ENCODE measurements at regions not wholly inside any gene's neighbourhood (a gene's known extent, or its start where the extent isn't known, plus 50 kb on each side); places are given as distances from the start of the nearest gene placed in this dataset.
A peak's percentile ranks its signal among the peaks of the same experiment; 100 is the strongest.

DNA sequence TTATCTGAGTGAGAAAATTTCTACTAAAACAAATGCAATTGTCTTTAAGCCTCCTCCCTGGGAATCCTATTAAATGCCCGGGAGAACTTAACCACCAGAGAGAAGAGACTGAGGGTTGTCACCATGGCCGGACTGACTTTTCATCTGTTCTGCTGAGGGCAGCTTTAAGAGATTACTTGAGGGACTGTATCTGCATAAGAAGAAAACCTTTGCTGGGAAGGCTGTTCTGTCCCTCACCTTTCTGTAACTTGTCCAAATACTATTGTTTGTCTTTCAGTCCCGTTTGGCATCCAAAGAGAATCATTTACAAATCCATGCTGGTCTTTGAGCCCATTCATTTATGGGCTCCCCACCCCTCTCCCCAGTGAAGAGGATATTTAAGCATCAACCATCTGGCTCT lies 306.3 kb upstream of the FLRT2 start:
- TF ChIP-seq FOXP2 (optimal IDR thresholded peaks at IDR 0.05; ENCODE audit: control extremely low read depth, extremely low read length, insufficient read depth) (no peak), EZH2 (IDR thresholded peaks at IDR 0.05) (no peak), POLR2AphosphoS5 (IDR thresholded peaks at IDR 0.05; ENCODE audit: borderline replicate concordance, low read depth, low read length) (no peak)
- no peaks in the 10 kb centered on the region for H3K9me3 ChIP-seq (ENCODE audit: low read depth, low read length)
- H3K9ac ChIP-seq (ENCODE audit: insufficient read length), result no peak overlapping the region
- no peak for DNase-seq (ENCODE audit: low read depth, low spot score)
- no peak overlapping the region for H3K27ac ChIP-seq
- no peaks in the 10 kb centered on the region for H3K36me3 ChIP-seq (ENCODE audit: insufficient read depth, low read length)
- H3K4me3 ChIP-seq, result no peak overlapping the region

DNA sequence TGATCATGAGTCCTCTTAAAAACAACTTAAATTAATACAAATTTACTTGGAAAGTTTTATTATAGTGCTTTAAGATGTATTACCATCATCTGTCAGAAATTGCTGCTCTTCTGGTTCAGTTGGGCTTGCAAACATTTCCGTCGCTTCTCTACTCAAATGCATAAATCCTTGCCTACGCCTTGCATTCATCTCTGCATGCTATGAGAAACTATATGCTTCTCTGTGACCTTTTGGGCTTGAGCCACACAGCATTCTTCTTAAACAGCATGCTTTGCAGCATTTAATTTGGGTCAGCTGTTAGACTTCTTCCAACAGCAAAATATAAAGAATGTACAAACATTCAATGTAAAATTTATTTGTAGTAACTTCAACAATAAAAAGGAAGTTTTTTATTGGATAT lies 305.7 kb upstream of the FLRT2 start:
- H3K9me3 ChIP-seq (ENCODE audit: low read depth, low read length), result no peaks in the 10 kb centered on the region
- no peak for DNase-seq (ENCODE audit: low read depth, low spot score)
- no peak overlapping the region for H3K9ac ChIP-seq (ENCODE audit: insufficient read length)
- no peaks in the 10 kb centered on the region for H3K36me3 ChIP-seq (ENCODE audit: insufficient read depth, low read length)
- TF ChIP-seq POLR2AphosphoS5 (IDR thresholded peaks at IDR 0.05; ENCODE audit: borderline replicate concordance, low read depth, low read length) (no peak), FOXP2 (optimal IDR thresholded peaks at IDR 0.05; ENCODE audit: control extremely low read depth, extremely low read length, insufficient read depth) (no peak), EZH2 (IDR thresholded peaks at IDR 0.05) (no peak)
- H3K4me3 ChIP-seq, result no peak overlapping the region
- H3K27ac ChIP-seq, result no peak overlapping the region

DNA sequence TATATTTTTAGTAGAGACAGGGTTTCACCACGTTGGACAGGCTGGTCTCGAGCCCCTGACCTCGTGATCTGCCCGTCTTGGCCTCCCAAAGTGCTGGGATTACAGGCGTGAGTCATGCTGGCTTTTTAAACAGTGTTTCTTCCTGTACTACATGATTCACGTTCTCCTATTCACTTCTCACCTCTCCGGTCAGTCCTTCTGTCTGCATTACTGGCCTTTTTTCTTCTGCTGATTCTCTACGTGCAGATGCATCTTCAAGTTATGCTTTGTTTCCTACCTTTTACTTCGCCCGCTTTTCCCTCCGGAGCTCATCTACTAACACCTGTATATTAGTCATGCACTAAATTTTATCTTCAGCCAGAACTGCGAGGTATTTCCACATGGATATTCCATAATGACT lies 296.2 kb upstream of the FLRT2 start:
- H3K9ac ChIP-seq (ENCODE audit: insufficient read length), result no peak overlapping the region
- H3K9me3 ChIP-seq (ENCODE audit: low read depth, low read length), result no peaks in the 10 kb centered on the region
- no peak overlapping the region for H3K27ac ChIP-seq
- no peak for DNase-seq (ENCODE audit: low read depth, low spot score)
- H3K4me3 ChIP-seq, result no peak overlapping the region
- no peaks in the 10 kb centered on the region for H3K36me3 ChIP-seq (ENCODE audit: insufficient read depth, low read length)
- no peak for TF ChIP-seq EZH2 (IDR thresholded peaks at IDR 0.05)

DNA sequence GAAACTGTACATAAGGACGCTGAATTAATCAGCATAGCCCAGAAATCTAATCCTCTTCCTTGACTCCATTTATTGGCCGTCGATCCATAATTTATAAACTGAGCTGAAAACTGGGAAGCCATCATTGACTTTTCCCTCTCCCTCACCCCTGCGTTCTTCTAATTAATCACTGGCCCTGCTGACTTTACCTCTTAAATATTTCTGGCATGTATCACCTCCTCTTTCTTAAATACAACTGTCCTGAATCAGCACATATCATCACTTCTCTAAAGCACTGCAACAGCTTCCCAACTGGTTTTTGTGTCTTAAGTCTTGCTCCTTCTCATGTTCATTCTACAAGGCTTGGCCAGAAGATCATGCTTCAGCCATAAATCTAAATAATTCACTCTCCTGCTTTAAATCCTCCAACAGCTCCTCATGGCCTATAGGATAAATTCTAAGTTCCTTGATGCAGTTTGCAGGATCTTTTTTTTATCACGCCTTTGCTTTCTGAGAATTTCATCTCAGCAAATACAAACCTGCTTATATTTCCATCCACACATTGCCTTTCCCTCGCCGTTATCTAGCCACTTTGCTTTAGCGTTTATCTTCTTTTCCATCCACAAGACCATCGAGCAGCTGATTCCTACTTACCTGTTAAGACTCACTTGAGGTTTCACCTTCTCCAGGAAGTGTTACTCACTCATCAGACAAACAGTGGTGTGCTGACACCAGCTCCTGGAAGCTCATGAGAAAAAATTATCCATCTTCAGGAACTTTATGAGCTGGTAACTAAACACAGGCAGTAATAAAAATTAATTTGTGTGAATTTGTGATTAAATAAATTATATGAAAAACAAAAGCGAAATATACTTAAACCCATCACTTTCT lies 295.6 kb upstream of the FLRT2 start:
- H3K36me3 ChIP-seq (ENCODE audit: insufficient read depth, low read length), result no peaks in the 10 kb centered on the region
- DNase-seq (ENCODE audit: low read depth, low spot score), result no peak
- H3K9me3 ChIP-seq (ENCODE audit: low read depth, low read length), result no peaks in the 10 kb centered on the region
- no peak overlapping the region for H3K9ac ChIP-seq (ENCODE audit: insufficient read length)
- no peak overlapping the region for H3K27ac ChIP-seq
- TF ChIP-seq FOXP2 (optimal IDR thresholded peaks at IDR 0.05; ENCODE audit: control extremely low read depth, extremely low read length, insufficient read depth), result no peak
- TF ChIP-seq EZH2 (IDR thresholded peaks at IDR 0.05), result no peak
- TF ChIP-seq POLR2AphosphoS5 (IDR thresholded peaks at IDR 0.05; ENCODE audit: borderline replicate concordance, low read depth, low read length), result no peak
- no peak overlapping the region for H3K4me3 ChIP-seq

DNA sequence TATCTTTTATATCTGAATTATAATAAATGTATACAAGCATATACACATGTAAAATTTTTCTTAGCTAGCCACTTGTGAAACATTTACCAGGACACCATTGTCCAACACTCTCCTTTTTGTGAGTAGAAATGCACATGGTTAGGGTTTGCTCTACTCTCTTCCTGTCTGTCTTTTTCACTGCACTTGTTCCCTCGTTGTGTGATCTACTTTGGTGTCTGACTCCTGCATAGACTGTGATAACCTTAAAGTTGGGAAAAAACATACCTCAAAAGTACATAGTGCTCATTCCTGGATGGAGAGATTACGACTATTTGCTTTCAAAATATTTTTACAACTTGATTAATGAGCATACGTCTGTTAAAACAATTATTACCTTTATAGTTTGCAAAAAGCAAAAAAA lies 294.1 kb upstream of the FLRT2 start:
- Histone ChIP-seq H3K9me3 (ENCODE audit: low read depth, low read length) (no peaks in the 10 kb centered on the region), H3K36me3 (ENCODE audit: insufficient read depth, low read length) (no peaks in the 10 kb centered on the region), H3K9ac (ENCODE audit: insufficient read length) (no peak overlapping the region), H3K4me3 (no peak overlapping the region), H3K27ac (no peak overlapping the region)
- TF ChIP-seq POLR2AphosphoS5 (IDR thresholded peaks at IDR 0.05; ENCODE audit: borderline replicate concordance, low read depth, low read length), result no peak
- no peak for DNase-seq (ENCODE audit: low read depth, low spot score)

DNA sequence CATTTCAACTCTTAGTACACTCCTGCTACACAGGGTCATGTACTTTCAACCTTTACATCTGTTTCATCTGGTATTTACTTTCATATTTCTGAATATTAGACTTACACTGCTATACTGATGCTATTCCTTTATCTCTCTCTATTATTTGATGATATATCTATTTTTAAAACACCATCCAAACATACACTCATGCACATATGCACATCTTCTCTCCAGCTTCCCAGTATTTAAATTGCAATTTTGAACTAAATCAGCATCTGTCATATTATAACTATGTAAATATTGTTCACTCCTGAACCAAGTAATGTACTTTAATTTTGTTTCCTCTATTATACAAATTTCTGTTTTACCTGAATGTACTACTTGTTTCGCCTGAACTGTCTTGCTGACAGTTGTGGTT lies 293.6 kb upstream of the FLRT2 start:
- Histone ChIP-seq H3K9ac (ENCODE audit: insufficient read length) (no peak overlapping the region), H3K36me3 (ENCODE audit: insufficient read depth, low read length) (no peaks in the 10 kb centered on the region), H3K9me3 (ENCODE audit: low read depth, low read length) (no peaks in the 10 kb centered on the region), H3K4me3 (no peak overlapping the region), H3K27ac (no peak overlapping the region)
- DNase-seq (ENCODE audit: low read depth, low spot score), result no peak
- TF ChIP-seq EZH2 (IDR thresholded peaks at IDR 0.05), result no peak
- TF ChIP-seq FOXP2 (optimal IDR thresholded peaks at IDR 0.05; ENCODE audit: control extremely low read depth, extremely low read length, insufficient read depth), result no peak
- TF ChIP-seq POLR2AphosphoS5 (IDR thresholded peaks at IDR 0.05; ENCODE audit: borderline replicate concordance, low read depth, low read length), result no peak

DNA sequence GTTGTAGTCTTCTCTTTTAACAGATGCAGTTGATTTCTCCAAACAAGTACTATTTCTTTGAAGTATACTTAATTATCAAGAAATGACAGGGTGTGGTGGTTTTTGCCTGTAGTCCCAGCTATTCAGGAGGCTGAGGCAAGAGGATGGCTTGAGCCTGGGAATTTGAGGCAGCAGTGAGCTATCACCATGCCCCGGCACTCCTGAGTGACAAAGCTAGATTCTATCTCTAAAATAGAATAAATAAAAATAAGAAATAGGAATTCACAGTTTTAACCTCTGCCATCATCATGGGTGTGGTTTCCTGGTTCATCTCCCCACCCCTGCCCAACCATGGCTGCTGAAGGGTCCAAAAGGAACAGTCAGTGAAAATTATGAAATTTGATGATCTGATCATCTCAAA lies 290.2 kb upstream of the FLRT2 start:
- Histone ChIP-seq H3K4me3 (no peak overlapping the region), H3K27ac (no peak overlapping the region), H3K9ac (ENCODE audit: insufficient read length) (no peak overlapping the region), H3K36me3 (ENCODE audit: insufficient read depth, low read length) (no peaks in the 10 kb centered on the region), H3K9me3 (ENCODE audit: low read depth, low read length) (no peaks in the 10 kb centered on the region)
- no peak for TF ChIP-seq EZH2 (IDR thresholded peaks at IDR 0.05)
- TF ChIP-seq FOXP2 (optimal IDR thresholded peaks at IDR 0.05; ENCODE audit: control extremely low read depth, extremely low read length, insufficient read depth), result no peak
- TF ChIP-seq POLR2AphosphoS5 (IDR thresholded peaks at IDR 0.05; ENCODE audit: borderline replicate concordance, low read depth, low read length), result no peak
- DNase-seq (ENCODE audit: low read depth, low spot score), result no peak

DNA sequence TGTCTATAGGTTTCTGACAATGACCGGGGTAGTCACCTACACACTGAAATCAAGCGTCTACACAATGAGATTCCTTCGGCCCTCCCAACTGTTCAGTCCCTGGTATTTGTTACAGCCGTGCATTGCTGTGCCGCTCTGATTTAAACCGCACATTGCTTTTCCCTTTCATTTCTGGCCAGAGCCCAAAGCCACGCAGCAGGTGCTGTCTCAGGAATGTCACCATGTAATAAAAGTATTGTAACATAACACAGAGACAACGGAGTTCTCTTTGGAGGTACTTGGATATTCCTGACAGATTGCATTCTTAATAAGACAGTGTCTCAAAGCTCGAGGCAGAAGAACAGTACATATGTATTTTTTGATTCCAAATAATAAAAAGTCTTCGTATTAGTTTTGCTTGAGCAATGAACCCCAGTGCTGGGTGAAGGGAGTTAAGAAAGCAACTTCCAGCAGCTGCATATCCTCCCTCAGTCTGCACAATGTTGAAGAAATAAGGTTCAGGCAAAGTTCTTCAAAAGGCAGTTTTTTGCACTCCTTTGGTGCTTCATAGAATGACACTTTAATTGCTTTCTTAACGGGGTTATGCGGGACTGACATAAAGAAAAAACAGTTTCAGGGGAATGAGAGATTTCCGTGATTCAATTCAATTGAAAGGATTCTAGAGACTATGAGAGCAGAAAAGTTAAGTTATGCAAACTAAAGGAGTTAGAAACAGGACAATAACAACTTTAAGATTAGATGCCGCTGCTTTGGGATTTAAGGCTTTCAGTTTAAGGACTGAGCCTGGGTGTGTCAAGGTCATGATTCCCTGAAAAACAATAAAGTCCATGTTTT lies 288.7 kb upstream of the FLRT2 start:
- no peak for TF ChIP-seq POLR2AphosphoS5 (IDR thresholded peaks at IDR 0.05; ENCODE audit: borderline replicate concordance, low read depth, low read length)
- TF ChIP-seq FOXP2 (optimal IDR thresholded peaks at IDR 0.05; ENCODE audit: control extremely low read depth, extremely low read length, insufficient read depth), result no peak
- Histone ChIP-seq H3K9me3 (ENCODE audit: low read depth, low read length) (no peaks in the 10 kb centered on the region), H3K9ac (ENCODE audit: insufficient read length) (no peak overlapping the region), H3K27ac (no peak overlapping the region), H3K4me3 (0 out of 2 replicates have a peak overlapping the region, but pooled peaks have one; percentile 30), H3K36me3 (ENCODE audit: insufficient read depth, low read length) (no peaks in the 10 kb centered on the region)
- DNase-seq (ENCODE audit: low read depth, low spot score), result no peak
